Stimulated activated effector memory CD8-positive, alpha-beta T cell treated with anti-CD3 and anti-CD28 coated beads, Interleukin-12 subunit alpha, Interleukin-12 subunit beta, amount 100 ng/mL, for 72 hours (primary cell): ENCODE measurements at regions not wholly inside any gene's neighbourhood (a gene's known extent, or its start where the extent isn't known, plus 50 kb on each side); places are given as distances from the start of the nearest gene placed in this dataset.

Source experiments
- ATAC-seq: fragments of 150-1000 bp; cut with Tn5 transposase; 2 replicates; pipeline ENCODE4 v1.10.0; 2021
- DNase-seq, 2 donors: peaks; one replicate each; pipeline ENCODE4 v3.0.0; 2021 to 2022; ENCODE audit warnings: low spot score in 2 of 2
- H3K27ac Mint-ChIP-seq: one replicate; pipeline ENCODE4 v1.8.0; 2022; ENCODE audit warnings: mild to moderate bottlenecking, mixed read lengths
- H3K36me3 Mint-ChIP-seq: one replicate; pipeline ENCODE4 v1.8.0; 2022; ENCODE audit warnings: mild to moderate bottlenecking, mixed read lengths
- H3K4me1 Mint-ChIP-seq: one replicate; pipeline ENCODE4 v1.8.0; 2022; ENCODE audit warnings: mixed read lengths
- H3K4me3 Mint-ChIP-seq: one replicate; pipeline ENCODE4 v1.8.0; 2022; ENCODE audit warnings: mild to moderate bottlenecking, mixed read lengths
- H3K9me3 Mint-ChIP-seq: one replicate; pipeline ENCODE4 v1.8.0; 2022; ENCODE audit warnings: mixed read lengths

- H3K4me3 Mint-ChIP-seq = no peak overlapping the region
- peaks cover 8% of the 10 kb centered on the region for H3K4me1 Mint-ChIP-seq
- H3K36me3 Mint-ChIP-seq = no peaks in the 10 kb centered on the region
- ATAC-seq (no peak), DNase-seq (no peak)
- H3K9me3 Mint-ChIP-seq = no peaks in the 10 kb centered on the region
- H3K27ac Mint-ChIP-seq = no peak overlapping the region
Measured at GRCh38 chr3:177721864-177722785, 524.8 kb upstream of the TBL1XR1 start.

DNA sequence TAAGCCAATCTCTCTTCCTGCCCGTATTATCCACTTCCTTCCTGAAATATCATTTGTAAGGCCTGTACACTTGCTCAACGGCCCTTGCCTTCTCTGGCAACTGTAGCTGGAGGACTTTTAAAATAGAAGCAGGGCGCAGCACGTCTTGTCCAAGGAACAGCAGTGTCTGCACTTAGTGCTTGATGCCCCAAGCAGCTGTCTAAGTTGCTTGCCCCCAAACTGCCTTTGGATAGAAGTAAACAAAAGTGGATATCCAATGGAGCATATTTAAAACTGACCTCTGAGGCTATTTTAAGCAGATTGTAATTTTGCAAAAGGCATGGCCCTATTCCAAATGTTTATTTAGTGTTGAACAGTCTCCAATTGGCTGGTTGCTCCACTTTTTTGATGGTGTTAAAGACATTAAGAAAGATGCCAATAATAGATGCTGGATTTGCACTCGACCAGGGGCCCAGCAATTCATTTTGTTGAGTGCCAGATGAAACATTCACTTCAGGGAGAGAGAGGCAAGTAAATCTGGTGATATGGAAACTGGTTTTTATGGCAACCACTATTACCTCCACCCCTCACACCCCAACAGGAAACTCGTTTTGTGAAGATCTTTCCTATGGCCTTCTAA is 526.8 kb upstream of the TBL1XR1 start:
- Mint-ChIP-seq H3K9me3 (no peaks in the 10 kb centered on the region), H3K4me3 (no peak overlapping the region), H3K4me1 (peaks cover 8% of the 10 kb centered on the region), H3K27ac (no peak overlapping the region), H3K36me3 (no peaks in the 10 kb centered on the region)
- no peak for DNase-seq
- no peak for ATAC-seq

DNA sequence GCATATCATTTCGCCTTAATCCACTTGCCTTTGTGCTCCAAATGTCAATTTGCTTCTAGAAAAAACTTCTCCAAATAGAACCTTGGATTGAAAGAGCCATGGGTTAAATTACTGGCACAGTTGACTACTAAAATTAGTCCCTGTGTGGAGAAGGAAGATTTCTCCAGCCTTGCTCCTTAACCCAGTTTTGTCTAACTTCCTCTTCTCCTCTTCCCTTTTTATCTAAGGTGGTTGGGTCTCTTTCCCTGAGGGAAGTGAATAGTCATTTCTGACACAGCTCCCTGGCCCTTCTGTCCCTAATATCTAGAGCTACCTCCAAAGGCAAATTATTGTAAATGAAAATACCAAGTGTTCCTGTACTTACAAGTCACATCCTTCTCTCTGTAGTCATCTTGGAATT is 527.9 kb upstream of the TBL1XR1 start:
- Mint-ChIP-seq H3K4me3 (no peak overlapping the region), H3K36me3 (no peaks in the 10 kb centered on the region)

DNA sequence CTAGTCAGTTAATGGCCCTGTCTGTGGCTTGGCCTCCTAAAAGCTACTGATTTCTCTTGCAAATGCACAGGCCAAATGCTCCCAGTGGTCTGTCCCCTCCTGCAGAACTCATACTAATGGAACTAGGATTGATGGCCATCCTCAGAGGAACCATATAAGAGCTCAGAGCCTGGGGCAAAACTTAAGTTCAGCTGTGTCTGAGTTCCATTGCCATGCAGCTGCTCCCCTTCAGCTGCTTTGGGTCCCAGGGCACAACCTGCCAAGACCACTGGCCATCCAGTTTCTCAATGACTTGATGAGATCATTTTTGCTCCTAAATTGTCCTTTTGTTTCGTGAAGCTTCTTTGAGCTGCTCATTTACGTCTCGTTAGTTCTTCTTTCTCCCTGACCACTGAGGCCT is 529.5 kb upstream of the TBL1XR1 start:
- H3K27ac Mint-ChIP-seq = no peak overlapping the region
- ATAC-seq = no peak
- H3K36me3 Mint-ChIP-seq = no peaks in the 10 kb centered on the region
- H3K4me1 Mint-ChIP-seq = peaks cover 8% of the 10 kb centered on the region
- H3K9me3 Mint-ChIP-seq = no peaks in the 10 kb centered on the region
- DNase-seq = no peak
- no peak overlapping the region for H3K4me3 Mint-ChIP-seq

More for the DNA sequence above, 527.9 kb upstream of the TBL1XR1 start:
- H3K4me1 Mint-ChIP-seq = peaks cover 8% of the 10 kb centered on the region
- H3K27ac Mint-ChIP-seq = no peak overlapping the region
- no peaks in the 10 kb centered on the region for H3K9me3 Mint-ChIP-seq
- no peak for DNase-seq
- no peak for ATAC-seq

DNA sequence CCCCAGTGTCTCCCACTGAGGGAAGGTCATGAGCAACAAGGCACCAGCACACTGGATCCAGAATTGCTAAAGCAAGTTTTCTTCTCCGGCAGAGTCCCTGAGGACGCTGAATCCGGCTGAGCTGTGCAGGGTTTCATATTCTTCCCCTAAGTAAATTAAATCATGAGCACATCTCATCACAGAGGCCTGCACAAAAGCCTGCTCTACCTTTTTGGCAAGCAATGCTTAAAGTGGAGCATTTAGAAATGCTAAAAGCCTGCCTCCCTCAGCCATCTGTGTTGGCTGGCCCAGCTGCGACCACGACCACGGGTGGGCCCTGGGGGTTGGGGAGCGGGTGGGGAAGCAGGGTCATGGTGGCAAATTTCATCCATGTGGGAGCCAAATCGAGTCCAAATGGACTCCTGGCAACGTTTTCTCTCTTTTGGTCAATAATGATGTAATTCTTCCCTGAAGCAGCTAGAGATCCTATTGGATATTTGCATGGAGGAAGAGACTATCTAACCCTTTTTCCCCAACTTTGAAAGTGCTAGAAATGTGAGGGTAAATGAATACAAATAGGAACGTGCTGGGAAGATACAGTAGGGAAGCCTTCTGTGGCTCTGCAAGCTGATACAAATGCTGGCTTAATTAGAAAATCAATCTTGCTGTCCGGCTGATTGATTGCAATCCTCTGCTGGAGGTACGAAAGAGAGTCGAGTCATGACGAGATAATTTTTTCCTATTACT is 532.8 kb upstream of the TBL1XR1 start:
- DNase-seq (no peak), ATAC-seq (no peak)
- H3K9me3 Mint-ChIP-seq = no peaks in the 10 kb centered on the region
- H3K36me3 Mint-ChIP-seq = no peaks in the 10 kb centered on the region
- H3K27ac Mint-ChIP-seq = no peak overlapping the region
- no peak overlapping the region for H3K4me3 Mint-ChIP-seq
- no peaks in the 10 kb centered on the region for H3K4me1 Mint-ChIP-seq

GRCh38 chr3:177730814-177731213 is 533.5 kb upstream of the TBL1XR1 start:
- ATAC-seq = no peak
- Mint-ChIP-seq H3K27ac (no peak overlapping the region), H3K9me3 (no peaks in the 10 kb centered on the region), H3K36me3 (no peaks in the 10 kb centered on the region), H3K4me3 (no peak overlapping the region), H3K4me1 (no peaks in the 10 kb centered on the region)
- no peak for DNase-seq

- no peak for ATAC-seq
- no peak overlapping the region for H3K4me3 Mint-ChIP-seq
- no peak overlapping the region for H3K27ac Mint-ChIP-seq
- no peaks in the 10 kb centered on the region for H3K36me3 Mint-ChIP-seq
- no peaks in the 10 kb centered on the region for H3K4me1 Mint-ChIP-seq
- DNase-seq = no peak
- H3K9me3 Mint-ChIP-seq = no peaks in the 10 kb centered on the region
Measured at GRCh38 chr3:177731644-177732268, 534.5 kb upstream of the TBL1XR1 start.

GRCh38 chr3:177733233-177733632 is 536.0 kb upstream of the TBL1XR1 start:
- Mint-ChIP-seq H3K27ac (no peak overlapping the region), H3K4me3 (no peak overlapping the region), H3K9me3 (no peaks in the 10 kb centered on the region), H3K4me1 (no peaks in the 10 kb centered on the region), H3K36me3 (no peaks in the 10 kb centered on the region)
- ATAC-seq = no peak
- no peak for DNase-seq

DNA sequence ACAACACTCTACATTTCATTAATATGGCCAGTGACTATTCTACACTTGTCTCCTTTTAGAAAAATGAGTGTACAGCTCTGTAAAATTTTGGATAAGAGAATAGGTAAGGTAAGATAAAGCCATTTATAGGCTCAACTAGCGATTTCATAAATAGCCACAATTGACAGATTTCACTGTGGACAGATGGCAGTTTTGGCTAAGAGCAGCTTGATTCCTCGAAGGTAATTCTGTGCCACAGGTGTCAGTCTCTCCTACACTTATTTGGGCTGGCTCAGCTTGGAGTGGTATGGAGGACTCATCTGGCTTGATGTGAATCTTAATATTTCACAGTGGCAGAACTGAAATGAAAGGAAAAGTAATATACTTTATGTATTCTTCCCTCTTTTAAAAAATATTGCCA is 536.7 kb upstream of the TBL1XR1 start:
- H3K9me3 Mint-ChIP-seq = no peaks in the 10 kb centered on the region
- no peaks in the 10 kb centered on the region for H3K36me3 Mint-ChIP-seq
- no peak overlapping the region for H3K4me3 Mint-ChIP-seq
- DNase-seq (no peak), ATAC-seq (no peak)
- no peaks in the 10 kb centered on the region for H3K4me1 Mint-ChIP-seq
- no peak overlapping the region for H3K27ac Mint-ChIP-seq

GRCh38 chr3:177735431-177735830 is 538.1 kb upstream of the TBL1XR1 start:
- DNase-seq (no peak), ATAC-seq (no peak)
- Mint-ChIP-seq H3K36me3 (no peaks in the 10 kb centered on the region), H3K27ac (no peak overlapping the region), H3K4me1 (no peaks in the 10 kb centered on the region), H3K9me3 (no peaks in the 10 kb centered on the region), H3K4me3 (no peak overlapping the region)

DNA sequence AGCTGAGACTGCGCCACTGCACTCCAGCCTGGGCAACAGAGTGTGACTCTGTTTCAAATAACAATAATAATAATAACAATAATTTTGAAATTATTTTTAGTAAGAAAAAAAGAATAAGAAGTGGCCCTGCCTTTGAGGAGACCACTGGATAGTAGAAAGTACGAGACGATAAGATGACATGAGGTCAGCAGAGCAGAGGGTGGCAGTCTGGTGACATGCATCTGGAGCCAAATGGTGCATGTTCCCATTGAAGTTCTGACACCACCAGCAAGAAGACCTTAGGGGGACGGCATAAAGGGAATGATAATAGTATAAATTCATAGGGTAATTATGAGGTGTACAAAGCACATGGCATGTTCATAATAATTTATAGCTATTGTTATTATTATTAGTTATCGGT is 542.2 kb upstream of the TBL1XR1 start:
- H3K36me3 Mint-ChIP-seq = no peaks in the 10 kb centered on the region
- DNase-seq (no peak), ATAC-seq (no peak)
- no peaks in the 10 kb centered on the region for H3K9me3 Mint-ChIP-seq
- no peaks in the 10 kb centered on the region for H3K4me1 Mint-ChIP-seq
- H3K27ac Mint-ChIP-seq = no peak overlapping the region
- H3K4me3 Mint-ChIP-seq = no peak overlapping the region

DNA sequence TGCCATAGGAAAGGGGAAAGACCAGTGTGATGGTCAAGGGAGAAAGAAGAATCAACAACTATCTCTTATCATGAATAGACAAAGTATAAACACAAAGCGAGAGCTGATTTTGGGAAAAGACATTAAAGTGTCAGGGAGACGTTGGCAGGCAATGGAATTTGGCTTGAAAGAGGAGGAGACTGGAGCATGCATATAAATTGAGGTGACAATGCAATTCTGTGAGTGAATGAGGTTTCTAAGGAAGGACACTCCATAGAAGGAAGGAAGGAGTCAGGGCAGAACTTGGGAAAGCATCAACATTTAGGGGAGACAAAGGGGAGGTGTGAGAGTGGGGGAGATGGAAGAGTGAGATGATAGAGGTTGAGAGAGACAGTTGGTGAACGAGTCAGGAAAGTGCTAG is 543.0 kb upstream of the TBL1XR1 start:
- H3K4me3 Mint-ChIP-seq = no peak overlapping the region
- H3K27ac Mint-ChIP-seq = no peak overlapping the region

GRCh38 chr3:177742273-177742672 is 545.0 kb upstream of the TBL1XR1 start:
- no peak overlapping the region for H3K27ac Mint-ChIP-seq
- no peaks in the 10 kb centered on the region for H3K36me3 Mint-ChIP-seq
- peak; percentile 45 for ATAC-seq
- no peak overlapping the region for H3K4me3 Mint-ChIP-seq
- H3K9me3 Mint-ChIP-seq = no peaks in the 10 kb centered on the region
- no peaks in the 10 kb centered on the region for H3K4me1 Mint-ChIP-seq
- no peak for DNase-seq

More for the DNA sequence above, 543.0 kb upstream of the TBL1XR1 start:
- Mint-ChIP-seq H3K9me3 (no peaks in the 10 kb centered on the region), H3K36me3 (no peaks in the 10 kb centered on the region), H3K4me1 (no peaks in the 10 kb centered on the region)
- DNase-seq = no peak
- ATAC-seq = no peak

GRCh38 chr3:177743173-177743890 is 546.0 kb upstream of the TBL1XR1 start:
- no peak for DNase-seq
- ATAC-seq = no peak
- H3K27ac Mint-ChIP-seq = no peak overlapping the region
- H3K4me3 Mint-ChIP-seq = no peak overlapping the region
- H3K4me1 Mint-ChIP-seq = no peaks in the 10 kb centered on the region
- H3K36me3 Mint-ChIP-seq = no peaks in the 10 kb centered on the region
- no peaks in the 10 kb centered on the region for H3K9me3 Mint-ChIP-seq
